ENCODE measurements at regions not wholly inside any gene's neighbourhood (a gene's known extent, or its start where the extent isn't known, plus 50 kb on each side); places are given as distances from the start of the nearest gene placed in this dataset.

GRCh38 chr13:60869941-60870613, 473.1 kb downstream of the TDRD3 start:
- no peaks in the 10 kb centered on the region for H3K9me3 ChIP-seq (ENCODE audit: control insufficient read depth, low read depth, low read length)
- H3K4me3 ChIP-seq (ENCODE audit: low read length), result no peak overlapping the region
- DNase-seq, result no peak
- no peaks in the 10 kb centered on the region for H3K4me1 ChIP-seq (ENCODE audit: control insufficient read depth, insufficient read depth, low read length)
- WGBS (ENCODE audit: insufficient coverage, low lambda C conversion rate), result no CpG with 5 or more reads among the region's 7 CpGs
- H3K27me3 ChIP-seq (ENCODE audit: control insufficient read depth, insufficient read depth, low read length), result no peaks in the 10 kb centered on the region
- H3K36me3 ChIP-seq (ENCODE audit: control insufficient read depth, insufficient read depth, low read length), result no peaks in the 10 kb centered on the region
- no peak overlapping the region for H3K27ac ChIP-seq (ENCODE audit: low read length)

GRCh38 chr13:60869225-60869624, 472.2 kb downstream of the TDRD3 start:
- H3K4me3 ChIP-seq (ENCODE audit: low read length), result no peak overlapping the region
- no peaks in the 10 kb centered on the region for H3K27me3 ChIP-seq (ENCODE audit: control insufficient read depth, insufficient read depth, low read length)
- no peaks in the 10 kb centered on the region for H3K36me3 ChIP-seq (ENCODE audit: control insufficient read depth, insufficient read depth, low read length)
- H3K27ac ChIP-seq (ENCODE audit: low read length), result no peak overlapping the region
- no peaks in the 10 kb centered on the region for H3K4me1 ChIP-seq (ENCODE audit: control insufficient read depth, insufficient read depth, low read length)
- no peaks in the 10 kb centered on the region for H3K9me3 ChIP-seq (ENCODE audit: control insufficient read depth, low read depth, low read length)
- WGBS (ENCODE audit: insufficient coverage, low lambda C conversion rate), result no CpG with 5 or more reads among the region's 3 CpGs
- DNase-seq, result no peak

GRCh38 chr13:60862036-60862435, 465.0 kb downstream of the TDRD3 start:
- Histone ChIP-seq H3K36me3 (ENCODE audit: control insufficient read depth, insufficient read depth, low read length) (no peaks in the 10 kb centered on the region), H3K9me3 (ENCODE audit: control insufficient read depth, low read depth, low read length) (no peaks in the 10 kb centered on the region), H3K4me1 (ENCODE audit: control insufficient read depth, insufficient read depth, low read length) (no peaks in the 10 kb centered on the region), H3K27ac (ENCODE audit: low read length) (no peak overlapping the region), H3K27me3 (ENCODE audit: control insufficient read depth, insufficient read depth, low read length) (no peaks in the 10 kb centered on the region), H3K4me3 (ENCODE audit: low read length) (no peak overlapping the region)
- DNase-seq, result no peak
- 100% methylated on average over 1 of the region's 1 CpG for WGBS (ENCODE audit: insufficient coverage, low lambda C conversion rate)

- H3K27me3 ChIP-seq (ENCODE audit: control insufficient read depth, insufficient read depth, low read length), result no peaks in the 10 kb centered on the region
- no peaks in the 10 kb centered on the region for H3K4me1 ChIP-seq (ENCODE audit: control insufficient read depth, insufficient read depth, low read length)
- DNase-seq, result no peak
- H3K4me3 ChIP-seq (ENCODE audit: low read length), result no peak overlapping the region
- no peak overlapping the region for H3K27ac ChIP-seq (ENCODE audit: low read length)
- H3K36me3 ChIP-seq (ENCODE audit: control insufficient read depth, insufficient read depth, low read length), result no peaks in the 10 kb centered on the region
- WGBS (ENCODE audit: insufficient coverage, low lambda C conversion rate), result no CpG with 5 or more reads among the region's 4 CpGs
- H3K9me3 ChIP-seq (ENCODE audit: control insufficient read depth, low read depth, low read length), result no peaks in the 10 kb centered on the region
Observed at GRCh38 chr13:60857698-60858097, 460.7 kb downstream of the TDRD3 start.

GRCh38 chr13:60852886-60853285, 455.9 kb downstream of the TDRD3 start:
- no peak for DNase-seq
- Histone ChIP-seq H3K4me3 (ENCODE audit: low read length) (no peak overlapping the region), H3K36me3 (ENCODE audit: control insufficient read depth, insufficient read depth, low read length) (no peaks in the 10 kb centered on the region), H3K27ac (ENCODE audit: low read length) (no peak overlapping the region), H3K4me1 (ENCODE audit: control insufficient read depth, insufficient read depth, low read length) (no peaks in the 10 kb centered on the region), H3K9me3 (ENCODE audit: control insufficient read depth, low read depth, low read length) (no peaks in the 10 kb centered on the region), H3K27me3 (ENCODE audit: control insufficient read depth, insufficient read depth, low read length) (no peaks in the 10 kb centered on the region)
- no CpG with 5 or more reads among the region's 4 CpGs for WGBS (ENCODE audit: insufficient coverage, low lambda C conversion rate)

GRCh38 chr13:60851378-60851777, 454.4 kb downstream of the TDRD3 start:
- DNase-seq, result no peak
- H3K27me3 ChIP-seq (ENCODE audit: control insufficient read depth, insufficient read depth, low read length), result no peaks in the 10 kb centered on the region
- H3K4me3 ChIP-seq (ENCODE audit: low read length), result no peak overlapping the region
- no peaks in the 10 kb centered on the region for H3K36me3 ChIP-seq (ENCODE audit: control insufficient read depth, insufficient read depth, low read length)
- H3K9me3 ChIP-seq (ENCODE audit: control insufficient read depth, low read depth, low read length), result no peaks in the 10 kb centered on the region
- H3K27ac ChIP-seq (ENCODE audit: low read length), result no peak overlapping the region
- H3K4me1 ChIP-seq (ENCODE audit: control insufficient read depth, insufficient read depth, low read length), result no peaks in the 10 kb centered on the region

- Histone ChIP-seq H3K4me3 (ENCODE audit: low read length) (no peak overlapping the region), H3K27me3 (ENCODE audit: control insufficient read depth, insufficient read depth, low read length) (no peaks in the 10 kb centered on the region), H3K9me3 (ENCODE audit: control insufficient read depth, low read depth, low read length) (no peaks in the 10 kb centered on the region), H3K36me3 (ENCODE audit: control insufficient read depth, insufficient read depth, low read length) (no peaks in the 10 kb centered on the region), H3K27ac (ENCODE audit: low read length) (no peak overlapping the region), H3K4me1 (ENCODE audit: control insufficient read depth, insufficient read depth, low read length) (no peaks in the 10 kb centered on the region)
- 100% methylated on average over 1 of the region's 2 CpGs for WGBS (ENCODE audit: insufficient coverage, low lambda C conversion rate)
- DNase-seq, result no peak
Observed at GRCh38 chr13:60850526-60850925, 453.5 kb downstream of the TDRD3 start.

GRCh38 chr13:60838581-60838980, 441.6 kb downstream of the TDRD3 start:
- H3K27me3 ChIP-seq (ENCODE audit: control insufficient read depth, insufficient read depth, low read length), result no peaks in the 10 kb centered on the region
- DNase-seq, result no peak
- no peak overlapping the region for H3K4me3 ChIP-seq (ENCODE audit: low read length)

GRCh38 chr13:60837806-60838205, 440.8 kb downstream of the TDRD3 start:
- no peaks in the 10 kb centered on the region for H3K36me3 ChIP-seq (ENCODE audit: control insufficient read depth, insufficient read depth, low read length)
- H3K4me3 ChIP-seq (ENCODE audit: low read length), result no peak overlapping the region
- H3K9me3 ChIP-seq (ENCODE audit: control insufficient read depth, low read depth, low read length), result no peaks in the 10 kb centered on the region
- no peak for DNase-seq
- 80% methylated on average over 1 of the region's 1 CpG for WGBS (ENCODE audit: insufficient coverage, low lambda C conversion rate)
- no peak overlapping the region for H3K27ac ChIP-seq (ENCODE audit: low read length)
- H3K27me3 ChIP-seq (ENCODE audit: control insufficient read depth, insufficient read depth, low read length), result no peaks in the 10 kb centered on the region
- no peaks in the 10 kb centered on the region for H3K4me1 ChIP-seq (ENCODE audit: control insufficient read depth, insufficient read depth, low read length)

More at GRCh38 chr13:60838581-60838980, 441.6 kb downstream of the TDRD3 start:
- H3K36me3 ChIP-seq (ENCODE audit: control insufficient read depth, insufficient read depth, low read length), result no peaks in the 10 kb centered on the region
- no peaks in the 10 kb centered on the region for H3K4me1 ChIP-seq (ENCODE audit: control insufficient read depth, insufficient read depth, low read length)
- no peak overlapping the region for H3K27ac ChIP-seq (ENCODE audit: low read length)
- no peaks in the 10 kb centered on the region for H3K9me3 ChIP-seq (ENCODE audit: control insufficient read depth, low read depth, low read length)
- WGBS (ENCODE audit: insufficient coverage, low lambda C conversion rate), result no CpG with 5 or more reads among the region's 3 CpGs

GRCh38 chr13:60836821-60837220, 439.8 kb downstream of the TDRD3 start:
- H3K27ac ChIP-seq (ENCODE audit: low read length), result no peak overlapping the region
- H3K4me3 ChIP-seq (ENCODE audit: low read length), result no peak overlapping the region
- no peak for DNase-seq
- H3K9me3 ChIP-seq (ENCODE audit: control insufficient read depth, low read depth, low read length), result no peaks in the 10 kb centered on the region
- WGBS (ENCODE audit: insufficient coverage, low lambda C conversion rate), result 100% methylated on average over 1 of the region's 4 CpGs
- no peaks in the 10 kb centered on the region for H3K4me1 ChIP-seq (ENCODE audit: control insufficient read depth, insufficient read depth, low read length)
- H3K36me3 ChIP-seq (ENCODE audit: control insufficient read depth, insufficient read depth, low read length), result no peaks in the 10 kb centered on the region
- no peaks in the 10 kb centered on the region for H3K27me3 ChIP-seq (ENCODE audit: control insufficient read depth, insufficient read depth, low read length)

- no peak for DNase-seq
- no peak overlapping the region for H3K4me3 ChIP-seq (ENCODE audit: low read length)
- H3K27me3 ChIP-seq (ENCODE audit: control insufficient read depth, insufficient read depth, low read length), result no peaks in the 10 kb centered on the region
- no peaks in the 10 kb centered on the region for H3K4me1 ChIP-seq (ENCODE audit: control insufficient read depth, insufficient read depth, low read length)
- no CpG with 5 or more reads among the region's 1 CpG for WGBS (ENCODE audit: insufficient coverage, low lambda C conversion rate)
- H3K9me3 ChIP-seq (ENCODE audit: control insufficient read depth, low read depth, low read length), result no peaks in the 10 kb centered on the region
- no peaks in the 10 kb centered on the region for H3K36me3 ChIP-seq (ENCODE audit: control insufficient read depth, insufficient read depth, low read length)
- H3K27ac ChIP-seq (ENCODE audit: low read length), result no peak overlapping the region
Observed at GRCh38 chr13:60811581-60811980, 414.6 kb downstream of the TDRD3 start.
